ENCODE measurements at regions not wholly inside any gene's neighbourhood (a gene's known extent, or its start where the extent isn't known, plus 50 kb on each side); places are given as distances from the start of the nearest gene placed in this dataset.

GRCh38 chr4:26261405-26261804 lies 59.4 kb upstream of the RBPJ start:
- Histone ChIP-seq H4K8ac (ENCODE audit: extremely low read depth, insufficient read depth, low read length) (no peak overlapping the region), H3K4me2 (ENCODE audit: insufficient read depth in 1 of 2, low read depth in 2 of 2, low read length in 2 of 2) (no peak overlapping the region), H2AK5ac (ENCODE audit: low read depth, low read length) (no peak overlapping the region), H3K23me2 (ENCODE audit: low read depth, low read length) (no peaks in the 10 kb centered on the region), H3K4ac (replicated peaks; ENCODE audit: insufficient read length, low read depth, low read length) (no peak overlapping the region), H3K18ac (ENCODE audit: extremely low read depth, low read length) (no peak overlapping the region), H2BK12ac (ENCODE audit: low read depth, low read length) (no peak overlapping the region), H3K9ac (replicated peaks in 1 of 4; ENCODE audit: extremely low read depth in 1 of 4, low read depth in 3 of 4, low read length in 3 of 4) (no peak overlapping the region), H2BK15ac (ENCODE audit: low read length) (no peak overlapping the region), H2BK5ac (ENCODE audit: low read depth, low read length) (no peak overlapping the region), H3K4me1 (replicated peaks in 1 of 4; ENCODE audit: control insufficient read depth in 3 of 4, insufficient read depth in 4 of 4, low read length in 3 of 4) (peaks cover 0 to 3% (median 0%) of the 10 kb centered on the region in 4 experiments; a peak in 1 of 7 replicates), H3K14ac (ENCODE audit: insufficient read length) (no peak overlapping the region), H4K5ac (ENCODE audit: insufficient read length, low read depth, low read length) (no peak overlapping the region), H2BK20ac (ENCODE audit: low read length) (no peak overlapping the region), H3K27ac (ENCODE audit: low read depth, low read length) (no peak overlapping the region), H3K79me1 (ENCODE audit: low read depth, low read length) (no peaks in the 10 kb centered on the region), H2BK120ac (replicated peaks; ENCODE audit: low read depth, low read length) (no peak overlapping the region), H3K27me3 (replicated peaks in 1 of 4; ENCODE audit: control insufficient read depth in 3 of 4, extremely low read depth in 1 of 4, insufficient read depth in 3 of 4, low read length in 3 of 4) (no peaks in the 10 kb centered on the region), H3K4me3 (ENCODE audit: extremely low read depth in 1 of 4, insufficient read depth in 2 of 4, low read depth in 3 of 4, low read length in 4 of 4) (no peak overlapping the region), H3K23ac (ENCODE audit: insufficient read length) (no peak overlapping the region), H3K79me2 (ENCODE audit: control insufficient read depth in 1 of 2, insufficient read depth in 2 of 2, low read length in 2 of 2) (no peaks in the 10 kb centered on the region), H2AFZ (ENCODE audit: low read length) (no peak overlapping the region), H3K36me3 (ENCODE audit: control insufficient read depth in 2 of 4, insufficient read depth in 4 of 4, low read length in 3 of 4) (no peaks in the 10 kb centered on the region), H3K56ac (replicated peaks; ENCODE audit: insufficient read length, low read depth, low read length) (no peak overlapping the region), H4K20me1 (replicated peaks in 1 of 2; ENCODE audit: control insufficient read depth in 1 of 2, insufficient read depth in 2 of 2, low read length in 2 of 2) (no peaks in the 10 kb centered on the region), H4K91ac (replicated peaks; ENCODE audit: insufficient read length, low read length) (no peak overlapping the region), H3K9me3 (ENCODE audit: insufficient read depth in 2 of 2, low read depth in 1 of 2, low read length in 1 of 2) (no peaks in the 10 kb centered on the region)
- no peak for FAIRE-seq
- TF ChIP-seq ASH2L (IDR thresholded peaks at IDR 0.05; ENCODE audit: low read length) (no peak), YY1 (IDR thresholded peaks at IDR 0.05; ENCODE audit: low read depth, low read length) (no peak), NRF1 (IDR thresholded peaks at IDR 0.05; ENCODE audit: low read depth, low read length) (no peak), BRCA1 (IDR thresholded peaks at IDR 0.05; ENCODE audit: low read depth, low read length) (no peak)
- WGBS, 2 experiments (ENCODE audit: extremely low coverage in 1 of 2, insufficient coverage in 1 of 2, insufficient read length in 1 of 2, insufficient replicate concordance in 2 of 2, low coverage in 1 of 2, low lambda C conversion rate in 2 of 2, missing lambda C conversion rate in 1 of 2) = 77% methylated on average over 2 of the region's 2 CpGs; no CpG with 5 or more reads in 1 of the 2 experiments
- CTCF ChIA-PET (ENCODE audit: partially characterized antibody) = interaction anchor here (1.3 kb wide), 1 partner anchor 11 kb away, joined by 3 read pairs; no protein-coding TSS in a partner anchor
- POLR2A ChIA-PET (ENCODE audit: partially characterized antibody) = no interaction called here
- no peak for DNase-seq (ENCODE audit: low read depth in 1 of 2, low spot score in 2 of 2)

Measured in H1 (cell line).